ENCODE measurements at regions not wholly inside any gene's neighbourhood (a gene's known extent, or its start where the extent isn't known, plus 50 kb on each side); places are given as distances from the start of the nearest gene placed in this dataset.

GRCh38 chr6:125510405-125510804 is 208.6 kb upstream of the HDDC2 start:
- intact Hi-C loops (cut with micrococcal nuclease) = no loop called here
- no peak overlapping the region for H3K27ac Mint-ChIP-seq

GRCh38 chr6:125511809-125512396 is 210.1 kb upstream of the HDDC2 start:
- peaks cover 10% of the 10 kb centered on the region for H3K27me3 Mint-ChIP-seq
- Histone ChIP-seq H3K27ac (ENCODE audit: low read length in 2 of 2) (no peak overlapping the region), H3K4me3 (ENCODE audit: control extremely low read depth in 1 of 5, extremely low read depth in 1 of 5, insufficient read depth in 1 of 5, low read depth in 2 of 5, low read length in 4 of 5) (no peak overlapping the region), H3K9ac (ENCODE audit: low read length) (no peak overlapping the region), H3K9me3 (ENCODE audit: control extremely low read depth in 1 of 3, control insufficient read depth in 2 of 3, insufficient read depth in 1 of 3, low read length in 2 of 3) (peaks cover 0 to 1% (median 0%) of the 10 kb centered on the region in 3 donors), H3K36me3 (replicated peaks in 1 of 2; ENCODE audit: control extremely low read depth in 1 of 2, control insufficient read depth in 1 of 2, extremely low read depth in 1 of 2, insufficient read depth in 2 of 2, low read length in 1 of 2) (no peaks in the 10 kb centered on the region), H3K4me1 (ENCODE audit: control insufficient read depth in 2 of 2, insufficient read depth in 2 of 2, low read length in 2 of 2) (no peaks in the 10 kb centered on the region), H4K20me1 (ENCODE audit: control insufficient read depth, insufficient read depth, low read length, poor library complexity, severe bottlenecking) (no peaks in the 10 kb centered on the region), H3K27me3 (replicated peaks in 1 of 4; ENCODE audit: control extremely low read depth in 1 of 4, control insufficient read depth in 3 of 4, insufficient read depth in 4 of 4, low read length in 3 of 4) (peaks cover 0 to 5% (median 0%) of the 10 kb centered on the region in 4 experiments), H2AFZ (ENCODE audit: insufficient read depth, low read depth, low read length, poor library complexity, severe bottlenecking) (no peak overlapping the region), H3K79me2 (ENCODE audit: control insufficient read depth, insufficient read depth, low read length) (no peaks in the 10 kb centered on the region), H3K4me2 (replicated peaks; ENCODE audit: low read depth, low read length, poor library complexity, severe bottlenecking) (no peak overlapping the region)
- 100% methylated on average over 1 of the region's 2 CpGs for WGBS (ENCODE audit: insufficient coverage)
- intact Hi-C loops (cut with micrococcal nuclease) = no loop called here
- DNase-seq (no peak), ATAC-seq (ENCODE audit: low read depth) (no peak)
- H3K4me3 Mint-ChIP-seq = no peak overlapping the region
- no peaks in the 10 kb centered on the region for H3K4me1 Mint-ChIP-seq
- ChIA-PET POLR2A (no interaction called here), CTCF (no interaction called here)
- TF ChIP-seq EZH2 (IDR thresholded peaks at IDR 0.05; ENCODE audit: borderline replicate concordance, insufficient read depth, low read depth, low read length, poor library complexity, severe bottlenecking) = no peak
- H3K9me3 Mint-ChIP-seq (ENCODE audit: insufficient read depth) = peaks cover 4% of the 10 kb centered on the region
- H3K27ac Mint-ChIP-seq = no peak overlapping the region

More at GRCh38 chr6:125510405-125510804, 208.6 kb upstream of the HDDC2 start:
- no peak overlapping the region for H3K4me3 ChIP-seq (ENCODE audit: control extremely low read depth in 1 of 5, extremely low read depth in 1 of 5, insufficient read depth in 1 of 5, low read depth in 2 of 5, low read length in 4 of 5)
- H3K27ac ChIP-seq (ENCODE audit: low read length in 2 of 2) = no peak overlapping the region
- no peaks in the 10 kb centered on the region for H4K20me1 ChIP-seq (ENCODE audit: control insufficient read depth, insufficient read depth, low read length, poor library complexity, severe bottlenecking)
- H3K9me3 Mint-ChIP-seq (ENCODE audit: insufficient read depth) = peaks cover 3% of the 10 kb centered on the region
- no peak overlapping the region for H3K9ac ChIP-seq (ENCODE audit: low read length)
- H3K79me2 ChIP-seq (ENCODE audit: control insufficient read depth, insufficient read depth, low read length) = no peaks in the 10 kb centered on the region
- no peak overlapping the region for H3K4me2 ChIP-seq (replicated peaks; ENCODE audit: low read depth, low read length, poor library complexity, severe bottlenecking)
- ChIA-PET CTCF (no interaction called here), POLR2A (no interaction called here)
- no peaks in the 10 kb centered on the region for H3K27me3 Mint-ChIP-seq
- no peaks in the 10 kb centered on the region for H3K4me1 ChIP-seq (ENCODE audit: control insufficient read depth in 2 of 2, insufficient read depth in 2 of 2, low read length in 2 of 2)
- ATAC-seq (ENCODE audit: low read depth) = no peak
- H3K36me3 ChIP-seq (replicated peaks in 1 of 2; ENCODE audit: control extremely low read depth in 1 of 2, control insufficient read depth in 1 of 2, extremely low read depth in 1 of 2, insufficient read depth in 2 of 2, low read length in 1 of 2) = no peaks in the 10 kb centered on the region
- peaks cover 0 to 1% (median 0%) of the 10 kb centered on the region in 3 donors for H3K9me3 ChIP-seq (ENCODE audit: control extremely low read depth in 1 of 3, control insufficient read depth in 2 of 3, insufficient read depth in 1 of 3, low read length in 2 of 3)
- no CpG with 5 or more reads among the region's 2 CpGs for WGBS (ENCODE audit: insufficient coverage)
- no peak for DNase-seq
- H3K27me3 ChIP-seq (replicated peaks in 1 of 4; ENCODE audit: control extremely low read depth in 1 of 4, control insufficient read depth in 3 of 4, insufficient read depth in 4 of 4, low read length in 3 of 4) = peaks cover 0 to 5% (median 0%) of the 10 kb centered on the region in 4 experiments
- TF ChIP-seq EZH2 (IDR thresholded peaks at IDR 0.05; ENCODE audit: borderline replicate concordance, insufficient read depth, low read depth, low read length, poor library complexity, severe bottlenecking) = no peak
- TF ChIP-seq, protein P1, sequence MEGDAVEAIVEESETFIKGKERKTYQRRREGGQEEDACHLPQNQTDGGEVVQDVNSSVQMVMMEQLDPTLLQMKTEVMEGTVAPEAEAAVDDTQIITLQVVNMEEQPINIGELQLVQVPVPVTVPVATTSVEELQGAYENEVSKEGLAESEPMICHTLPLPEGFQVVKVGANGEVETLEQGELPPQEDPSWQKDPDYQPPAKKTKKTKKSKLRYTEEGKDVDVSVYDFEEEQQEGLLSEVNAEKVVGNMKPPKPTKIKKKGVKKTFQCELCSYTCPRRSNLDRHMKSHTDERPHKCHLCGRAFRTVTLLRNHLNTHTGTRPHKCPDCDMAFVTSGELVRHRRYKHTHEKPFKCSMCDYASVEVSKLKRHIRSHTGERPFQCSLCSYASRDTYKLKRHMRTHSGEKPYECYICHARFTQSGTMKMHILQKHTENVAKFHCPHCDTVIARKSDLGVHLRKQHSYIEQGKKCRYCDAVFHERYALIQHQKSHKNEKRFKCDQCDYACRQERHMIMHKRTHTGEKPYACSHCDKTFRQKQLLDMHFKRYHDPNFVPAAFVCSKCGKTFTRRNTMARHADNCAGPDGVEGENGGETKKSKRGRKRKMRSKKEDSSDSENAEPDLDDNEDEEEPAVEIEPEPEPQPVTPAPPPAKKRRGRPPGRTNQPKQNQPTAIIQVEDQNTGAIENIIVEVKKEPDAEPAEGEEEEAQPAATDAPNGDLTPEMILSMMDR (IDR thresholded peaks at IDR 0.05) = no peak
- no peak overlapping the region for H2AFZ ChIP-seq (ENCODE audit: insufficient read depth, low read depth, low read length, poor library complexity, severe bottlenecking)
- no peak overlapping the region for H3K4me3 Mint-ChIP-seq
- no peaks in the 10 kb centered on the region for H3K4me1 Mint-ChIP-seq
